HCT116 (cell line): ENCODE measurements at regions not wholly inside any gene's neighbourhood (a gene's known extent, or its start where the extent isn't known, plus 50 kb on each side); places are given as distances from the start of the nearest gene placed in this dataset.

Source experiments
- ATAC-seq: fragments of 200-7000 bp; cut with Tn5 transposase; 2 replicates; pipeline ENCODE4 v1.9.1; 2020; ENCODE audit warnings: mild to moderate bottlenecking, moderate library complexity
- BruUV-seq: library from RNA; stranded (reverse); fragments of 400-500 nt; replicated peaks from 2 replicates; lab custom pipeline; 2021; lab: Mats Ljungman, UMichigan
- CTCF ChIA-PET: fragments of 300-600 bp; sonication (Branson Sonifier 250); formaldehyde crosslinking; loops from one replicate; lab custom pipeline; 2021; ENCODE audit warnings: antibody characterized with exemption; lab: Charles Lee
- POLR2A ChIA-PET: fragments of 300-600, 350-600 bp; sonication (Branson Sonifier 250); formaldehyde crosslinking; loops from one replicate; lab custom pipeline; 2021; ENCODE audit warnings: antibody characterized with exemption; lab: Charles Lee
- RAD21 ChIA-PET, 2 experiments: fragments of 300-600 bp; sonication (Branson Sonifier 250); formaldehyde crosslinking; loops; one replicate each; lab custom pipeline; 2023; ENCODE audit warnings: low total read pairs in 2 of 2; ENCODE audit not compliant: uncharacterized antibody in 2 of 2, unreplicated experiment in 2 of 2, low non-redundant PET in 1 of 2; lab: Charles Lee
- DNase-seq: peaks from one replicate; pipeline ENCODE4 v3.0.0-alpha.2; 2010; ENCODE audit warnings: low read depth, low spot score
- H2AFZ ChIP-seq: fragments of 200-600 bp; shearing (Covaris generic), sonication (generic); 2 replicates; pipeline ENCODE4 v1.6.1; 2017; ENCODE audit warnings: low read depth, mixed run types, mixed read lengths, antibody characterized with exemption, low read length; ENCODE audit not compliant: poor library complexity, severe bottlenecking
- H3K27ac ChIP-seq: 2 replicates; pipeline ENCODE4 v1.5.1; 2012; ENCODE audit warnings: low read depth, low read length
- H3K27me3 ChIP-seq: fragments of 200-600 bp; sonication (generic); 2 replicates; pipeline ENCODE4 v1.6.1; 2016; ENCODE audit warnings: mixed run types, low read length, mixed read lengths; ENCODE audit not compliant: insufficient read depth
- H3K36me3 ChIP-seq, 2 experiments: fragments of 200-500 bp in 1 of 2; fragments of 200-600 bp in 1 of 2; sonication (Bioruptor generic) in 1 of 2; sonication (generic) in 1 of 2; 2 replicates each; pipeline versions ENCODE4 v1.5.1 to v1.6.1; 2014 to 2016; ENCODE audit warnings: low read length in 2 of 2, inconsistent platforms in 1 of 2, mixed read lengths in 1 of 2, mixed run types in 1 of 2; ENCODE audit not compliant: insufficient read depth in 2 of 2, control insufficient read depth in 1 of 2
- H3K4me1 ChIP-seq, 2 experiments: fragments of 200-600 bp in 1 of 2; sonication (generic) in 1 of 2; 2 replicates each; pipeline versions ENCODE4 v1.5.1 to v1.6.1; 2012 to 2017; ENCODE audit warnings: low read length in 2 of 2, inconsistent platforms in 1 of 2, mild to moderate bottlenecking in 1 of 2, mixed read lengths in 1 of 2, mixed run types in 1 of 2, moderate library complexity in 1 of 2; ENCODE audit not compliant: insufficient read depth in 2 of 2, control insufficient read depth in 1 of 2
- H3K4me2 ChIP-seq: fragments of 200-600 bp; sonication (generic); 2 replicates; pipeline ENCODE4 v1.6.1; 2017; ENCODE audit warnings: mixed run types, low read length, mixed read lengths
- H3K4me3 ChIP-seq, 2 experiments: fragments of 200-600 bp in 1 of 2; sonication (generic) in 1 of 2; replicated peaks in 1 of 2; 2 replicates each; pipeline ENCODE4 v1.5.1; 2011 to 2016; ENCODE audit warnings: low read length in 2 of 2, control low read depth in 1 of 2, low read depth in 1 of 2, mild to moderate bottlenecking in 1 of 2, mixed read lengths in 1 of 2, mixed run types in 1 of 2
- H3K79me2 ChIP-seq: fragments of 200-600 bp; sonication (generic); 2 replicates; pipeline ENCODE4 v1.6.1; 2017; ENCODE audit warnings: mild to moderate bottlenecking, mixed run types, low read length, moderate library complexity, mixed read lengths; ENCODE audit not compliant: insufficient read depth
- H3K9ac ChIP-seq: fragments of 200-600 bp; sonication (generic); 2 replicates; pipeline ENCODE4 v1.6.1; 2016; ENCODE audit warnings: low read length, mixed read lengths
- H3K9me2 ChIP-seq: fragments of 200-600 bp; sonication (generic), shearing (Covaris generic); 2 replicates; pipeline ENCODE4 v1.6.1; 2017; ENCODE audit warnings: mixed run types, mild to moderate bottlenecking, moderate library complexity; ENCODE audit not compliant: insufficient read depth
- H3K9me3 ChIP-seq, 2 experiments: fragments of 200-500 bp in 1 of 2; fragments of 200-600 bp in 1 of 2; sonication (Bioruptor generic) in 1 of 2; sonication (generic) in 1 of 2; 2 replicates each; pipeline ENCODE4 v1.6.1; 2014 to 2017; ENCODE audit warnings: low read length in 2 of 2, mixed read lengths in 2 of 2, inconsistent platforms in 1 of 2, low read depth in 1 of 2, mild to moderate bottlenecking in 1 of 2, mixed run types in 1 of 2, moderate library complexity in 1 of 2; ENCODE audit not compliant: control insufficient read depth in 1 of 2, insufficient read depth in 1 of 2
- H4K20me1 ChIP-seq: fragments of 200-600 bp; sonication (generic), shearing (Covaris generic); 2 replicates; pipeline ENCODE4 v1.6.1; 2017; ENCODE audit warnings: mixed run types, mild to moderate bottlenecking, moderate library complexity; ENCODE audit not compliant: insufficient read depth
- ATF3 ChIP-seq: IDR thresholded peaks from 2 replicates; pipeline ENCODE4 v1.6.1; 2012
- CBX3 ChIP-seq: IDR thresholded peaks from 2 replicates; pipeline ENCODE4 v1.6.1; 2012; ENCODE audit warnings: low read depth
- CEBPB ChIP-seq: IDR thresholded peaks from 2 replicates; pipeline ENCODE4 v1.6.1; 2012; ENCODE audit warnings: low read depth
- EGR1 ChIP-seq: IDR thresholded peaks from 2 replicates; pipeline ENCODE4 v1.6.1; 2012; ENCODE audit warnings: low read depth
- EZH2 ChIP-seq: fragments of 200-600 bp; sonication (generic); IDR thresholded peaks from 2 replicates; pipeline ENCODE4 v1.6.1; 2017; ENCODE audit warnings: antibody characterized with exemption, mixed run types
- EZH2phosphoT487 ChIP-seq: fragments of 200-600 bp; IDR thresholded peaks from 2 replicates; pipeline ENCODE4 v1.6.1; 2018; ENCODE audit warnings: antibody characterized with exemption, borderline replicate concordance
- FOSL1 ChIP-seq: IDR thresholded peaks from 2 replicates; pipeline ENCODE4 v1.6.1; 2012; ENCODE audit warnings: low read depth
- POLR2A ChIP-seq: IDR thresholded peaks from 2 replicates; pipeline ENCODE4 v1.7.0; 2011; ENCODE audit warnings: borderline replicate concordance; ENCODE audit not compliant: insufficient read depth, insufficient read length; ENCODE audit errors: extremely low read depth
- REST ChIP-seq: IDR thresholded peaks from 2 replicates; pipeline ENCODE4 v1.6.1; 2012; ENCODE audit warnings: low read depth
- SIN3A ChIP-seq: IDR thresholded peaks from 2 replicates; pipeline ENCODE4 v1.6.1; 2012; ENCODE audit warnings: low read depth
- SRF ChIP-seq: IDR thresholded peaks from 2 replicates; pipeline ENCODE4 v1.6.1; 2012; ENCODE audit warnings: low read depth
- TCF7L2 ChIP-seq: IDR thresholded peaks from 2 replicates; pipeline ENCODE4 v1.7.0; 2011; ENCODE audit warnings: borderline replicate concordance, inconsistent platforms; ENCODE audit not compliant: insufficient read depth, insufficient read length; ENCODE audit errors: extremely low read depth
- YY1 ChIP-seq: IDR thresholded peaks from 2 replicates; pipeline ENCODE4 v1.6.1; 2011; ENCODE audit warnings: low read length, low read depth, moderate library complexity, mild to moderate bottlenecking; ENCODE audit not compliant: insufficient replicate concordance; ENCODE audit errors: extremely low read depth
- ZBTB33 ChIP-seq: IDR thresholded peaks from 2 replicates; pipeline ENCODE4 v1.6.1; 2011; ENCODE audit warnings: mild to moderate bottlenecking, low read length, moderate library complexity; ENCODE audit not compliant: insufficient replicate concordance; ENCODE audit errors: extremely low read depth
- ZFX ChIP-seq: fragments of 450-650 bp; IDR thresholded peaks from 2 replicates; pipeline ENCODE4 v1.6.1; 2017
- intact Hi-C: fragments of 100-400 bp; cut with micrococcal nuclease; formaldehyde crosslinking; loops from 2 replicates; pipeline ENCODE4 v1.10.0; 2022
- TF ChIP-seq, protein P1 (sequence below): IDR thresholded peaks from 2 replicates; pipeline ENCODE4 v1.6.1; 2012

DNA sequence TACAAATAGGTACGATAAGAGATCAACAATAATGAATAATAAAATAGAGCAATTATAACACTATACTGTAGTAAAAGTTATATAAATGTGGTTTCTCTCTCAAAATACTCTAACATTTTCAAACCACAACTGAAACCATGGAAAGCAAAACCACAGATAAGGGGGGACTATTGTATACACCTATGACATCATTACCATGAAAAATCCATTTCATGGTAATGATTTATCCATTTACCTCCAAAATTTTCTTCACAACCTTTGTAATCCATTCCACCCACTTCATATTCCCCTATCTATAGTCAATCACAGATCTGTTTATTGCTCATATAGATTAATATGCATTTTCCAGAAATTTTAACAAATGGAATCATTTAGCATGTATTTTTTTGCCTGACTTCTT, 163.9 kb upstream of the G2E3 start:
- Histone ChIP-seq H3K4me3 (no peak overlapping the region), H4K20me1 (no peaks in the 10 kb centered on the region), H3K79me2 (no peaks in the 10 kb centered on the region), H3K36me3 (no peaks in the 10 kb centered on the region), H2AFZ (no peak overlapping the region), H3K4me1 (no peaks in the 10 kb centered on the region), H3K4me2 (no peak overlapping the region), H3K9me2 (no peaks in the 10 kb centered on the region), H3K27me3 (peaks cover 35% of the 10 kb centered on the region), H3K9me3 (no peaks in the 10 kb centered on the region)
- POLR2A ChIA-PET: no interaction called here
- DNase-seq: no peak
- RAD21 ChIA-PET: no interaction called here
- TF ChIP-seq CEBPB (no peak), ZFX (no peak), SIN3A (no peak), EZH2 (no peak), EZH2phosphoT487 (no peak), YY1 (no peak)
- TF ChIP-seq, all 23 proteins: peak for 0
- intact Hi-C loops: no loop called here
- H3K9ac ChIP-seq: no peak overlapping the region
- no TSS peak for BruUV-seq
- H3K27ac ChIP-seq: no peak overlapping the region
- CTCF ChIA-PET: interaction anchor here (2.0 kb wide), 1 partner anchor 19 kb away, joined by 4 read pairs; no protein-coding TSS in a partner anchor
- no peak for ATAC-seq

GRCh38 chr14:30402846-30403245, 156.1 kb upstream of the G2E3 start:
- peaks cover 17% of the 10 kb centered on the region for H3K27me3 ChIP-seq
- ChIA-PET RAD21 (no interaction called here), CTCF (interaction anchor here (0.6 kb wide), 1 partner anchor 60 kb away, joined by 3 read pairs; no protein-coding TSS in a partner anchor), POLR2A (no interaction called here)
- H3K79me2 ChIP-seq: no peaks in the 10 kb centered on the region
- no peak overlapping the region for H2AFZ ChIP-seq
- no peaks in the 10 kb centered on the region for H3K9me2 ChIP-seq
- no peak overlapping the region for H3K9ac ChIP-seq
- H4K20me1 ChIP-seq: no peaks in the 10 kb centered on the region
- no peak overlapping the region for H3K4me3 ChIP-seq
- intact Hi-C loops: no loop called here
- no TSS peak for BruUV-seq
- H3K9me3 ChIP-seq: no peaks in the 10 kb centered on the region
- DNase-seq (no peak), ATAC-seq (no peak)
- H3K4me1 ChIP-seq: no peaks in the 10 kb centered on the region
- H3K4me2 ChIP-seq: no peak overlapping the region
- H3K36me3 ChIP-seq: no peaks in the 10 kb centered on the region
- no peak overlapping the region for H3K27ac ChIP-seq
- no peak for TF ChIP-seq CBX3
- TF ChIP-seq EZH2phosphoT487: no peak
- no peak for TF ChIP-seq SIN3A
- no peak for TF ChIP-seq FOSL1
- no peak for TF ChIP-seq ZBTB33
- TF ChIP-seq REST: no peak
- TF ChIP-seq EGR1: no peak
- no peak for TF ChIP-seq TCF7L2
- TF ChIP-seq EZH2: no peak
- no peak for TF ChIP-seq ATF3
- TF ChIP-seq POLR2A: no peak
- TF ChIP-seq, protein P1, sequence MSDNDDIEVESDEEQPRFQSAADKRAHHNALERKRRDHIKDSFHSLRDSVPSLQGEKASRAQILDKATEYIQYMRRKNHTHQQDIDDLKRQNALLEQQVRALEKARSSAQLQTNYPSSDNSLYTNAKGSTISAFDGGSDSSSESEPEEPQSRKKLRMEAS: no peak
- no peak for TF ChIP-seq ZFX
- TF ChIP-seq SRF: no peak
